ENCODE measurements at regions not wholly inside any gene's neighbourhood (a gene's known extent, or its start where the extent isn't known, plus 50 kb on each side); places are given as distances from the start of the nearest gene placed in this dataset.
A peak's percentile ranks its signal among the peaks of the same experiment; 100 is the strongest.
"Not testable (repeated sequence)": the region's sequence is repeated elsewhere in the genome, so short reads cannot be mapped to it uniquely, and the experiment has no call there.

DNA sequence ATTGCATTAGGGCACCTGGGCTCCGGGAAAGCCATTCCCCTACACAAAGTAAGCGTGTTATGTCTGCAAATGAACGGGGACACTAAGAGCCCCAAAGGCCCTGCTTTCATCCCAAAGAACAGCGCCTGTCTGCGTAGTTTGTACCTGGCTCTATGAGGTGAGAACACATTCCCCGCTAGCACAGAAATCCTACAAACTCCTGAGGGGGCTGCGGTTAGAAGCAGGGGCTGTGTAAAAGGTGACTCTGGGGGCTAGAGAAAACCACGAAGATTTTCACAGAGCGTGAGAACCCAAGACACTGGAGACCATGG, 95.2 kb downstream of the PPIAL4G start:
- CTCF ChIA-PET (ENCODE audit: low intra/inter-chr PET ratio, low total read pairs); ATAC-seq; H3K9me3 ChIP-seq (ENCODE audit: low read length); H4K20me1 ChIP-seq (ENCODE audit: insufficient read depth, low read length); FAIRE-seq; H2AFZ ChIP-seq (ENCODE audit: low read length); H3K27me3 ChIP-seq (ENCODE audit: control insufficient read depth in 1 of 2, insufficient read depth in 2 of 2, low read length in 2 of 2); H3K36me3 ChIP-seq (replicated peaks in 1 of 2; ENCODE audit: control insufficient read depth in 1 of 2, insufficient read depth in 2 of 2, low read length in 2 of 2); H3K79me2 ChIP-seq (ENCODE audit: insufficient read depth, low read length); BruUV-seq (replicated peaks); intact Hi-C loops (cut with micrococcal nuclease; ENCODE audit: unreplicated experiment); DNase-seq (ENCODE audit: low spot score): not testable (repeated sequence)
- H3K4me3 ChIP-seq (replicated peaks in 1 of 3; ENCODE audit: insufficient read depth in 1 of 3, low read depth in 2 of 3, low read length in 3 of 3) = peak overlapping the region in 2 of 3 experiments; percentile 50 to 65; a peak in 4 of 6 replicates
- TF ChIP-seq, protein P1, sequence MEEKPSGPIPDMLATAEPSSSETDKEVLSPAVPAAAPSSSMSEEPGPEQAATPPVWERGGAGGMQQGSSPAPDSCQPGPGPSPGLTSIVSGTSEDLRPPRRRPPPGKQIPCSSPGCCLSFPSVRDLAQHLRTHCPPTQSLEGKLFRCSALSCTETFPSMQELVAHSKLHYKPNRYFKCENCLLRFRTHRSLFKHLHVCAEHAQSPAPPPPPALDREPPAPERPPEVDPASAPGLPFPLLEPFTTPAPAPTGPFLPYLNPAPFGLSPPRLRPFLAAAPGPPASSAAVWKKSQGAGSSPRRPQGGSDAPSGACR (CRISPR knock-in tag; IDR thresholded peaks at IDR 0.05) = 0 out of 2 replicates have a peak, but pooled peaks have one; percentile 18
- TF ChIP-seq ZNF605 (CRISPR knock-in tag; IDR thresholded peaks at IDR 0.05) = peak; percentile 3; the same call in 1 of the 2 replicates
- POLR2A ChIA-PET = interaction anchor here (0.9 to 1.6 kb wide), 6 partner anchors 12 to 53 kb away, joined by 3 to 23 read pairs (median 7); no protein-coding TSS in a partner anchor
- H3K27ac ChIP-seq (ENCODE audit: extremely low read length, insufficient read depth, low read length) = peak overlapping the region; percentile 68
- WGBS (ENCODE audit: low lambda C conversion rate) = 69% methylated on average over 9 of the region's 9 CpGs
- H3K4me2 ChIP-seq (ENCODE audit: low read depth, low read length) = peak overlapping the region; percentile 88
- peak overlapping the region; percentile 67; the same call in 1 of the 2 replicates for H3K9ac ChIP-seq (ENCODE audit: insufficient read depth, low read depth, low read length)
- H3K4me1 ChIP-seq (ENCODE audit: insufficient read depth, low read length) = peaks cover 42% of the 10 kb centered on the region
- in situ Hi-C loops (cut with HindIII; ENCODE audit: extremely low pct_ligation_motif_present, low pct_unique_long_range_greater_than_20kb) = loop anchor here (10.0 kb wide), 1 partner anchor 47 kb away; no protein-coding TSS in a partner anchor

DNA sequence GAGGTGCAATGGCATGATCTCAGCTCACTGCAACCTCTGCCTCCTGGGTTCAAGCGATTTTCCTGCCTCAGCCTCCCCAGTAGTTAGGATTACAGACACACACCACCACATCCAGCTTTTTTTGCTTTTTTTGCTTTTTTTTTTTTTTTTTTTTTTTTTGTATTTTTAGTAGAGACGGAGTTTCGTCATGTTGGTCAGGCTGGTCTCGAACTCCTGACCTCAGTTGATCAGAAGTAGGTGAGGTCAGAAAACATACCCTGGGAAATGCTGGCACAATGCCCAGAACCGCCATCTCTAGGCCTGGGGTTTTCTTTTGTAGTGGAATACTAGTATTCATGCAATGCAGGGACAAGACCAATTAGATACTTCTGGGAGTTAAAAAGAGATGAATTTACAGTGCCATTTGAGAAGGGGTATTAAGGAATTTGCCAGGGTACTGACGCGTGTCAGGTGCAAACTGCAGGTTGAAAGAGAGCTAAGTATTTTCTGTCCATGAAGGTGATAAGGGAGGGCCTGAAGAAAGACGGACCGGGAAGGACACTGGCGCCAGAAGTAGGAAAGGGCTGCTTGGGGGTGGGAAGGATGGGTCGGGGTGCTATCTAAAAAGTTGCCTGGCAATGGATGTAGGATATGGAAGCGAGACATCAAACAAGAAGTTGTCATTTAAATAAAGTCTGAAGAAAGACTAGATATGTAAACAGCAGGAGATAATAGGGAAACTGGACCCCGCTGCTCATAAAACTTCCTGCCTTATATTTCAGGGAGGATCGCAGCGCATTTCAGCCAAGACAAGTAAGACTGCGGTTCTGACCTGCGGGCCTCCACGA, 95.8 kb downstream of the PPIAL4G start:
- in situ Hi-C loops (cut with HindIII; ENCODE audit: extremely low pct_ligation_motif_present, low pct_unique_long_range_greater_than_20kb) = loop anchor here (10.0 kb wide), 1 partner anchor 47 kb away; no protein-coding TSS in a partner anchor
- 70% methylated on average over 16 of the region's 18 CpGs for WGBS (ENCODE audit: low lambda C conversion rate)

More for the DNA sequence above, 95.8 kb downstream of the PPIAL4G start:
- H4K20me1 ChIP-seq (ENCODE audit: insufficient read depth, low read length); H3K79me2 ChIP-seq (ENCODE audit: insufficient read depth, low read length); H2AFZ ChIP-seq (ENCODE audit: low read length); ATAC-seq; intact Hi-C loops (cut with micrococcal nuclease; ENCODE audit: unreplicated experiment); H3K9me3 ChIP-seq (ENCODE audit: low read length); H3K27me3 ChIP-seq (ENCODE audit: control insufficient read depth in 1 of 2, insufficient read depth in 2 of 2, low read length in 2 of 2); DNase-seq (ENCODE audit: low spot score); H3K36me3 ChIP-seq (replicated peaks in 1 of 2; ENCODE audit: control insufficient read depth in 1 of 2, insufficient read depth in 2 of 2, low read length in 2 of 2); CTCF ChIA-PET (ENCODE audit: low intra/inter-chr PET ratio, low total read pairs); BruUV-seq (replicated peaks); FAIRE-seq; H3K27ac ChIP-seq (ENCODE audit: extremely low read length, insufficient read depth, low read length): not testable (repeated sequence)
- Histone ChIP-seq H3K4me3 (replicated peaks in 1 of 3; ENCODE audit: insufficient read depth in 1 of 3, low read depth in 2 of 3, low read length in 3 of 3) (peak overlapping the region in 1 of 3 experiments; percentile 65; a peak in 1 of 6 replicates), H3K9ac (ENCODE audit: insufficient read depth, low read depth, low read length) (peak overlapping the region; percentile 67; the same call in 1 of the 2 replicates), H3K4me2 (ENCODE audit: low read depth, low read length) (peak overlapping the region; percentile 88), H3K4me1 (ENCODE audit: insufficient read depth, low read length) (peaks cover 42% of the 10 kb centered on the region)
- POLR2A ChIA-PET = interaction anchor here (1.3 kb wide), 1 partner anchor 14 kb away, joined by 4 read pairs; no protein-coding TSS in a partner anchor
